K562 (cell line): ENCODE measurements at regions not wholly inside any gene's neighbourhood (a gene's known extent, or its start where the extent isn't known, plus 50 kb on each side); places are given as distances from the start of the nearest gene placed in this dataset.

ENCODE experiments used
- ATAC-seq: fragments of 200-7000 bp; cut with Tn5 transposase; 3 replicates; pipeline ENCODE4 v1.9.1; 2020; ENCODE audit warnings: moderate library complexity
- BruUV-seq: library from RNA; stranded (reverse); fragments of 400-500 nt; replicated peaks from 2 replicates; lab custom pipeline; 2021; lab: Mats Ljungman, UMichigan
- CTCF ChIA-PET: fragments of 300-600 bp; formaldehyde crosslinking; extraction: SDS; loops from one replicate; lab custom pipeline; 2021; ENCODE audit warnings: low intra/inter-chr PET ratio; lab: Yijun Ruan, JAX
- POLR2A ChIA-PET: fragments of 300-600, 350-650 bp; sonication (Branson Sonifier 250); formaldehyde crosslinking; extraction: SDS; loops from one replicate; lab custom pipeline; 2021; ENCODE audit warnings: antibody characterized with exemption, inconsistent platforms; lab: Yijun Ruan, JAX
- DNase-seq, 4 experiments: peaks; one replicate each; pipeline versions ENCODE4 v3.0.0 to v3.0.0-alpha.2; 2011 to 2018; ENCODE audit warnings: low spot score in 3 of 4, mixed read lengths in 3 of 4; ENCODE audit errors: extremely low read depth in 1 of 4
- FAIRE-seq: peaks from 2 replicates; lab custom pipeline; 2011; peaks lifted over from hg19 to GRCh38; lab: Jason Lieb, UNC
- H2AFZ ChIP-seq: 2 replicates; pipeline ENCODE4 v1.6.0; 2011; ENCODE audit warnings: low read depth, low read length, control low read depth, inconsistent platforms
- H3K27ac ChIP-seq: fragments of 200-600 bp; 3 replicates; pipeline ENCODE4 v1.8.0; 2011; ENCODE audit warnings: low read depth, mild to moderate bottlenecking, control low read depth, inconsistent platforms, low read length, moderate library complexity, mixed read lengths; ENCODE audit errors: extremely low read depth
- H3K27me3 ChIP-seq, 2 experiments: fragments of 300-600 bp in 1 of 2; 2 replicates in 1 of 2; 3 replicates in 1 of 2; pipeline versions ENCODE4 v1.6.0 to v1.8.0; 2011; ENCODE audit warnings: inconsistent platforms in 2 of 2, low read length in 2 of 2, mild to moderate bottlenecking in 1 of 2, mixed read lengths in 1 of 2, moderate library complexity in 1 of 2; ENCODE audit not compliant: control insufficient read depth in 2 of 2, insufficient read depth in 2 of 2
- H3K36me3 ChIP-seq: fragments of 300-600 bp; 3 replicates; pipeline ENCODE4 v1.8.0; 2011; ENCODE audit warnings: mild to moderate bottlenecking, low read length, inconsistent platforms; ENCODE audit not compliant: control insufficient read depth, insufficient read depth
- H3K4me1 ChIP-seq, 2 experiments: fragments of 200-600 bp in 1 of 2; replicated peaks in 1 of 2; 2 replicates in 1 of 2; 3 replicates in 1 of 2; pipeline versions ENCODE4 v1.5.1 to v1.8.0; 2011; ENCODE audit warnings: inconsistent platforms in 2 of 2, low read length in 2 of 2, mild to moderate bottlenecking in 1 of 2, mixed read lengths in 1 of 2, moderate library complexity in 1 of 2; ENCODE audit not compliant: control insufficient read depth in 2 of 2, insufficient read depth in 2 of 2
- H3K4me2 ChIP-seq: 2 replicates; pipeline ENCODE4 v1.6.1; 2011; ENCODE audit warnings: low read length, control low read depth, inconsistent platforms, mixed read lengths; ENCODE audit not compliant: insufficient read depth
- H3K4me3 ChIP-seq: fragments of 200-600 bp; sonication (generic), shearing (Covaris generic); 2 replicates; pipeline ENCODE4 v1.5.1; 2016; ENCODE audit warnings: control low read depth, inconsistent platforms
- H3K79me2 ChIP-seq: fragments of 200-600 bp; 3 replicates; pipeline ENCODE4 v1.8.0; 2011; ENCODE audit warnings: low read length, inconsistent platforms; ENCODE audit not compliant: control insufficient read depth, insufficient read depth
- H3K9ac ChIP-seq, 2 experiments: 2 replicates each; pipeline versions ENCODE4 v1.6.0 to v1.6.1; 2011; ENCODE audit warnings: low read depth in 2 of 2, low read length in 2 of 2, control low read depth in 1 of 2, inconsistent platforms in 1 of 2, mild to moderate bottlenecking in 1 of 2, mixed read lengths in 1 of 2; ENCODE audit not compliant: insufficient read depth in 1 of 2
- H3K9me1 ChIP-seq: one replicate; pipeline ENCODE4 v1.6.0; 2011; ENCODE audit warnings: inconsistent platforms, mild to moderate bottlenecking, low read length, moderate library complexity; ENCODE audit not compliant: control insufficient read depth, insufficient read depth
- H3K9me3 ChIP-seq: replicated peaks from 2 replicates; pipeline ENCODE4 v1.5.1; 2011; ENCODE audit warnings: low read depth, low read length, inconsistent platforms; ENCODE audit not compliant: control insufficient read depth, insufficient read depth
- H4K20me1 ChIP-seq: replicated peaks from 2 replicates; pipeline ENCODE4 v1.6.1; 2011; ENCODE audit warnings: low read length, inconsistent platforms, mixed read lengths; ENCODE audit not compliant: control insufficient read depth, insufficient read depth
- CBX3 ChIP-seq, 2 experiments: IDR thresholded peaks; 1 replicate in 1 of 2; 2 replicates in 1 of 2; pipeline ENCODE4 v1.6.1; 2012; ENCODE audit warnings: inconsistent platforms in 2 of 2, low read length in 2 of 2, borderline replicate concordance in 1 of 2, control low read depth in 1 of 2
- CEBPB ChIP-seq: fragments of 450-650 bp; IDR thresholded peaks from 2 replicates; pipeline ENCODE4 v1.6.1; 2016; ENCODE audit warnings: missing genetic modification characterization, missing compliant biosample characterization
- ESRRB ChIP-seq: fragments of 250-450 bp; sonication (Bioruptor Pico); IDR thresholded peaks from 2 replicates; pipeline ENCODE4 v1.5.0; 2020; ENCODE audit warnings: mild to moderate bottlenecking, moderate library complexity, borderline replicate concordance
- ETS2 ChIP-seq: IDR thresholded peaks from 2 replicates; pipeline ENCODE4 v1.6.1; 2016; ENCODE audit warnings: borderline replicate concordance, missing genetic modification characterization, mild to moderate bottlenecking, moderate library complexity, missing compliant biosample characterization; ENCODE audit not compliant: poor library complexity, severe bottlenecking
- FIP1L1 ChIP-seq: fragments of 200-400 bp; formaldehyde crosslinking; IDR thresholded peaks from 2 replicates; pipeline ENCODE4 v1.6.1; 2018; ENCODE audit warnings: mild to moderate bottlenecking, low read depth, low read length; ENCODE audit not compliant: poor library complexity, severe bottlenecking
- KDM4B ChIP-seq, 2 experiments: fragments of 450-650 bp in 1 of 2; sonication (generic) in 1 of 2; IDR thresholded peaks; 2 replicates each; pipeline ENCODE4 v1.6.1; 2016 to 2017; ENCODE audit warnings: borderline replicate concordance in 2 of 2, antibody characterized with exemption in 1 of 2, low read depth in 1 of 2, mild to moderate bottlenecking in 1 of 2
- LCOR ChIP-seq: sonication (generic); formaldehyde crosslinking; IDR thresholded peaks from 2 replicates; pipeline ENCODE4 v1.8.0; 2022; ENCODE audit warnings: mild to moderate bottlenecking, missing genetic modification reagents
- MTA3 ChIP-seq: fragments of 450-650 bp; formaldehyde crosslinking; IDR thresholded peaks from 2 replicates; pipeline ENCODE4 v1.6.1; 2017; ENCODE audit warnings: mild to moderate bottlenecking, borderline replicate concordance
- RBM39 ChIP-seq: fragments of 200-400 bp; formaldehyde crosslinking; optimal IDR thresholded peaks from 2 replicates; pipeline ENCODE3; 2018; ENCODE audit warnings: low read depth, low read length
- ZBED1 ChIP-seq: IDR thresholded peaks from 2 replicates; pipeline ENCODE4 v1.6.1; 2014
- ZFX ChIP-seq: sonication (generic); formaldehyde crosslinking; IDR thresholded peaks from 2 replicates; pipeline ENCODE4 v1.8.0; 2022; ENCODE audit warnings: mild to moderate bottlenecking, missing genetic modification reagents, moderate library complexity
- ZNF253 ChIP-seq: fragments of 250-450 bp; sonication (Bioruptor Pico); conservative IDR thresholded peaks from 2 replicates; pipeline ENCODE4 v1.6.1; 2021; ENCODE audit warnings: mild to moderate bottlenecking
- ZNF583 ChIP-seq: fragments of 250-450 bp; sonication (Bioruptor Pico); IDR thresholded peaks from 2 replicates; pipeline ENCODE4 v1.4.0; 2020
- ZNF766 ChIP-seq: fragments of 200-800 bp; sonication (Bioruptor generic); conservative IDR thresholded peaks from 2 replicates; pipeline ENCODE4 v1.6.1; 2016; ENCODE audit warnings: missing genetic modification characterization, missing compliant biosample characterization
- ZNF830 ChIP-seq: fragments of 250-450 bp; sonication (Bioruptor Pico); IDR thresholded peaks from 2 replicates; pipeline ENCODE4 v1.5.0; 2021; ENCODE audit warnings: mild to moderate bottlenecking
- WGBS: fragments of 100-300 bp; shearing (Covaris generic); methylation state at CpG from one replicate; pipeline ENCODE4 v1.1.6; 2016; ENCODE audit warnings: low coverage, mixed read lengths; ENCODE audit not compliant: insufficient coverage; ENCODE audit errors: missing lambda C conversion rate; 5-methylcytosine and 5-hydroxymethylcytosine counted together
- in situ Hi-C: fragments of 300-500 bp; cut with MboI; formaldehyde crosslinking; loops from 4 replicates; pipeline ENCODE4 v1.15.0; 2018; ENCODE audit warnings: inconsistent platforms, mixed read lengths
- intact Hi-C: fragments of 100-400 bp; cut with micrococcal nuclease; formaldehyde crosslinking; loops from 2 replicates; pipeline ENCODE4 v1.14.2; 2022
- TF ChIP-seq, protein P1 (sequence below): fragments of 250-450 bp; sonication (Bioruptor Pico); IDR thresholded peaks from 2 replicates; pipeline ENCODE4 v1.4.0; 2020

DNA sequence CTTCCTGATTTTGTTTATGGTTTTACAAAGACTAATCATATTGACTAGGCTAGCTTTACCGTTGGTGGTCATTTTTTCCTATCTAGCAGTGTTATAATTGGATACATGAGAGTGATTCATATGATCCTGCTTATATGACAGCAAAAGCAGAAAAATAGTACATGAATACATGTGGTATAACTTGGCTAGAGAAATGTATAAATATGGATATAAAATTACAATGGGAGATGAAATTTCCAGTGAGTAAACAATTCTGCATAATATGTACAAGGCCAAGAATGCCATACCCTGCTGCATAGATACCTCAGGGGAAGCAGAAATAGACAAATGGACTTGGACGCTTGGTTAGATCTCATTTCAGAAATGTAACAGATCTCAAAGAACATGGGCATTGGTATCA lies 103.1 kb downstream of the DTWD1 start:
- H3K4me2 ChIP-seq: no peak overlapping the region
- H3K79me2 ChIP-seq: no peaks in the 10 kb centered on the region
- H3K27ac ChIP-seq: no peak overlapping the region
- POLR2A ChIA-PET: no interaction called here
- H4K20me1 ChIP-seq: no peaks in the 10 kb centered on the region
- CTCF ChIA-PET: no interaction called here
- no peak for DNase-seq
- H3K27me3 ChIP-seq: no peaks in the 10 kb centered on the region
- H2AFZ ChIP-seq: no peak overlapping the region
- H3K36me3 ChIP-seq: no peaks in the 10 kb centered on the region
- H3K9me3 ChIP-seq: no peaks in the 10 kb centered on the region
- H3K4me3 ChIP-seq: no peak overlapping the region
- TF ChIP-seq KDM4B (IDR thresholded peaks at IDR 0.05; ENCODE audit: borderline replicate concordance in 2 of 2, low read depth in 1 of 2) (no peak), RBM39 (no peak), FIP1L1 (no peak), MTA3 (no peak), ZFX (CRISPR knock-in tag) (no peak), LCOR (CRISPR knock-in tag) (no peak), CBX3 (IDR thresholded peaks at IDR 0.05; ENCODE audit: borderline replicate concordance in 1 of 2, low read length in 2 of 2) (no peak), ZNF583 (CRISPR knock-in tag) (no peak), ETS2 (tag) (no peak), CEBPB (no peak), ZBED1 (no peak), ZNF766 (no peak), ZNF253 (CRISPR knock-in tag) (no peak), ZNF830 (no peak), ESRRB (CRISPR knock-in tag) (no peak)
- TF ChIP-seq, protein P1, sequence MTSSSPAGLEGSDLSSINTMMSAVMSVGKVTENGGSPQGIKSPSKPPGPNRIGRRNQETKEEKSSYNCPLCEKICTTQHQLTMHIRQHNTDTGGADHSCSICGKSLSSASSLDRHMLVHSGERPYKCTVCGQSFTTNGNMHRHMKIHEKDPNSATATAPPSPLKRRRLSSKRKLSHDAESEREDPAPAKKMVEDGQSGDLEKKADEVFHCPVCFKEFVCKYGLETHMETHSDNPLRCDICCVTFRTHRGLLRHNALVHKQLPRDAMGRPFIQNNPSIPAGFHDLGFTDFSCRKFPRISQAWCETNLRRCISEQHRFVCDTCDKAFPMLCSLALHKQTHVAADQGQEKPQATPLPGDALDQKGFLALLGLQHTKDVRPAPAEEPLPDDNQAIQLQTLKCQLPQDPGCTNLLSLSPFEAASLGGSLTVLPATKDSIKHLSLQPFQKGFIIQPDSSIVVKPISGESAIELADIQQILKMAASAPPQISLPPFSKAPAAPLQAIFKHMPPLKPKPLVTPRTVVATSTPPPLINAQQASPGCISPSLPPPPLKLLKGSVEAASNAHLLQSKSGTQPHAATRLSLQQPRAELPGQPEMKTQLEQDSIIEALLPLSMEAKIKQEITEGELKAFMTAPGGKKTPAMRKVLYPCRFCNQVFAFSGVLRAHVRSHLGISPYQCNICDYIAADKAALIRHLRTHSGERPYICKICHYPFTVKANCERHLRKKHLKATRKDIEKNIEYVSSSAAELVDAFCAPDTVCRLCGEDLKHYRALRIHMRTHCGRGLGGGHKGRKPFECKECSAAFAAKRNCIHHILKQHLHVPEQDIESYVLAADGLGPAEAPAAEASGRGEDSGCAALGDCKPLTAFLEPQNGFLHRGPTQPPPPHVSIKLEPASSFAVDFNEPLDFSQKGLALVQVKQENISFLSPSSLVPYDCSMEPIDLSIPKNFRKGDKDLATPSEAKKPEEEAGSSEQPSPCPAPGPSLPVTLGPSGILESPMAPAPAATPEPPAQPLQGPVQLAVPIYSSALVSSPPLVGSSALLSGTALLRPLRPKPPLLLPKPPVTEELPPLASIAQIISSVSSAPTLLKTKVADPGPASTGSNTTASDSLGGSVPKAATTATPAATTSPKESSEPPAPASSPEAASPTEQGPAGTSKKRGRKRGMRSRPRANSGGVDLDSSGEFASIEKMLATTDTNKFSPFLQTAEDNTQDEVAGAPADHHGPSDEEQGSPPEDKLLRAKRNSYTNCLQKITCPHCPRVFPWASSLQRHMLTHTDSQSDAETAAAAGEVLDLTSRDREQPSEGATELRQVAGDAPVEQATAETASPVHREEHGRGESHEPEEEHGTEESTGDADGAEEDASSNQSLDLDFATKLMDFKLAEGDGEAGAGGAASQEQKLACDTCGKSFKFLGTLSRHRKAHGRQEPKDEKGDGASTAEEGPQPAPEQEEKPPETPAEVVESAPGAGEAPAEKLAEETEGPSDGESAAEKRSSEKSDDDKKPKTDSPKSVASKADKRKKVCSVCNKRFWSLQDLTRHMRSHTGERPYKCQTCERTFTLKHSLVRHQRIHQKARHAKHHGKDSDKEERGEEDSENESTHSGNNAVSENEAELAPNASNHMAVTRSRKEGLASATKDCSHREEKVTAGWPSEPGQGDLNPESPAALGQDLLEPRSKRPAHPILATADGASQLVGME: no peak
- H3K9me1 ChIP-seq: no peaks in the 10 kb centered on the region
- in situ Hi-C loops: no loop called here
- FAIRE-seq: no peak
- H3K4me1 ChIP-seq: no peaks in the 10 kb centered on the region
- BruUV-seq: no TSS peak
- no peak for ATAC-seq
- WGBS: 0% methylated on average over 2 of the region's 2 CpGs
- intact Hi-C loops: no loop called here
- H3K9ac ChIP-seq: no peak overlapping the region
